NCI-H748 (cell line): ENCODE measurements at regions not wholly inside any gene's neighbourhood (a gene's known extent, or its start where the extent isn't known, plus 50 kb on each side); places are given as distances from the start of the nearest gene placed in this dataset.
"Not testable (repeated sequence)": the region's sequence is repeated elsewhere in the genome, so short reads cannot be mapped to it uniquely, and the experiment has no call there.

Experiments
- DNase-seq: peaks from one replicate; lab custom pipeline; 2025; ENCODE audit not compliant: unreplicated experiment; lab: John Stamatoyannopoulos, UW

- not testable (repeated sequence) for DNase-seq
Measured at GRCh38 chr2:209145220-209145691, 278.6 kb upstream of the MAP2 start.

- DNase-seq, result no peak
Measured at GRCh38 chr2:209145941-209146681, 277.7 kb upstream of the MAP2 start.

DNA sequence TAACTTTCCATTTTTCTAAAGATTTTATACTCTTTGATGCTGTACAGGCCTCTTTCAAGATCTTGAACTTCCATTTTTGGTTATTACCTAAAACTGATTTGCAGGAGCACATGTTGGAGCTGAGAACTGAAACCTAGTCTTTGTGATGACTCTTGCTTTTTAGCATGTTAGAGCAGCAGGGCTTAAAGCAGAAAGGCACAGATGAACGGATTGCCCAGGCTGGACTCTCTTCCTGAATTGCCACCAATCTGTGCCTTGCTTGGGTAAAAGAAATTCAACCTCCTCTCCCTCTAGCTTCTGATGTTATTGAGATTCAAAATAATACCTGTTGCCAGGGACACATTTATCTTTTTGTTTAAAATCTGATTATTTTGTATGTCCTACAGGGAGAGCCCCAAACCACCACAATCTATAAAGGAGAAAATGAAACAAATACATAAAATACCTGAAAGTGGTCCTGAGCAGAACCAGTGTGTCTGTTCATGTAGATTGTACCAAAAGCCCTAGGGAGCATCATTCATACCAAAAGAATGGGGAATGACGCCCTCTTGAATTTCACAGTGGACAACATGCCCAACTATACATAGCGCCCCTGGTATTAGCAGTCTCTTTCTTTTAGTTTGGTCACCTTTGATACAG is 277.0 kb upstream of the MAP2 start:
- no peak for DNase-seq

DNA sequence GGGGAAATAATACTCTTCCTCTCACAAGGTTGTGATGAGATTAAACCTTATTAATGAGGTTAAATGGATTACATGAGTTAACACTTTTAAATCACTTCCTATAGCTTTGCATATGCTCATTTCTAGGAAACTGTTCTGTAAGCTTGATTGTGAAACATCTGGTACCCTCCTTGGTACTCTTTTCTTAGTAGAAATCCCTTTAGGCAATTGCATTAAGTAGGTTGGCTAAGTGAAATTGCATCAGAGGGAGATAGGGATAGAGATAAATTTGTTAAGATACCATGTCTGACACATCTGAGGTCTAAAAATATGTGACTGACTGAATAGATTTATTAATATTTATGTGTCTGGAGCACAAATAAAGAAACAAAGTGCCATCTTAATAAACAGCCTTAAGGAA is 275.9 kb upstream of the MAP2 start:
- DNase-seq, result no peak

GRCh38 chr2:209160800-209161588 is 262.9 kb upstream of the MAP2 start:
- no peak for DNase-seq

DNA sequence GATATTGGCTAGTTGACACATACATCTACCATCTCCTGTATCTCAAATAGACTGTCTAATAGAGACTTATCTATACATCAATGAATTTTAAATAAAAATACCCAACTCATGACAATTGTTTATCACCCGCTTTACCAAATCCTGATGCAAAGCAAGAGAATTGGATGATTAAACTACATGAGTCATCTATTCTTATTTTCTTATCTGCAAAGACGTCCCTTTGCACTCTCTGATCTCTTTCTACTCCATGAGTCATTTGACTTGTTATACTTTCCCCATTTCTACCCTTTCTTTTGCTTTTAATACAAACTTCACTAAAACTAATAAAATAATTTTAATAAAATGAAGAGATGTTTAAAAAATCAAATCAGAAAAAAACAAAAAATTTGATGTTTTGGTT is 261.7 kb upstream of the MAP2 start:
- DNase-seq, result no peak

DNA sequence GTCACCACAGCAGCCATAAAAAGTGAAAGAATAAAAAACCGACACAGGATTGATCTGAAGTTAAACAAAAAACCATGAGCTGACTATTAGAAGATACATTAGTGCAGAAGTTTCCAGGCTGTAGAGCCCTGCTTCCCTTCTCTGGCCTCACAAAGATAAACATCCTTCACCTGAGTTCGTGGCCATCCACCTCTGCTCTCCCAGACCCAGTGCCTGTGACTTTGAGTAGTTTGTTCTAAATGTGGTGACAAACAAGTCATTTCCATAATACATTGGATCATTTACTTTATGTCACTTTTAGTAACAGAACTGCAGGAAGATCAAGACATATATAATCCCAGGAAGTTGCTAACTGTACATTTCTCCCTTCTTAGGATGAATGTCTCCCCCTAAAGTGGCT is 241.9 kb upstream of the MAP2 start:
- DNase-seq, result no peak

DNA sequence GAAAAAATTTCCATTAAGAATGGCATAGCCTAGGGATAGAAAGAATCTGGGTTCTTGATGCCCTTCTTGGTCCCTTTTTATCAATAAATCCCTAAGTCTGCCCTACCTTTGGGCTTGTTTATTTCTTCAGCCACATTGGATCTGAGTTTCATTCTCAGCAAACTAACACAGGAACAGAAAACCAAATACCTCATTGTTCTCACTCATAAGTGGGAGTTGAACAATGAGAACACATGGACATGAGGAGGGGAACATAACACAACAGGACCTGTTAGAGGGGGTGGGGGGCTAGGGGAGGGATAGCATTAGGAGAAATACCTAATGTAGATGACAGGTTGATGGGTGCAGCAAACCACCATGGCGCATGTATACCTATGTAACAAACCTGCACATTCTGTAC is 237.0 kb upstream of the MAP2 start:
- peak; percentile 51 for DNase-seq

DNA sequence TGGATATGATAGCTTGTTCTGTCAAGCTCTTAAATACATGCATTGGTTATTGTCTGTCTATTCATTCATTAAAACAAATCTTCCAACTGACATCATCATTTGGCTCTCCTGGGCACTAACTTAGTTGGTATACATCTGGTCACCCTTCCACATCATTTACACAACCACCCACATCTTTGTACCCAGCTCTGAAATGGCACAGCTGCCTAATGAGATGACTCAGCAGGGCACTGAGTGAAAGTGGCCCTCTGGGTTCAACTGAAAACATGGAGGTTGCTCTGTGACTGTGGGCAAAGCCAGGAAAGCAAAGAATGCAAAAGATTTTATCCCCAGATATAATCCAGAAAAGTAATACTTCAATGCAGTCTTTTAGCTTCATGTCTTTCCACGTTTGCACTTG is 234.0 kb upstream of the MAP2 start:
- DNase-seq, result no peak

GRCh38 chr2:209191139-209191538 is 232.7 kb upstream of the MAP2 start:
- DNase-seq, result no peak

- DNase-seq, result no peak
Measured at GRCh38 chr2:209194717-209195116, 229.1 kb upstream of the MAP2 start.

- peak; percentile 8 for DNase-seq
Measured at GRCh38 chr2:209208211-209208610, 215.6 kb upstream of the MAP2 start.

DNA sequence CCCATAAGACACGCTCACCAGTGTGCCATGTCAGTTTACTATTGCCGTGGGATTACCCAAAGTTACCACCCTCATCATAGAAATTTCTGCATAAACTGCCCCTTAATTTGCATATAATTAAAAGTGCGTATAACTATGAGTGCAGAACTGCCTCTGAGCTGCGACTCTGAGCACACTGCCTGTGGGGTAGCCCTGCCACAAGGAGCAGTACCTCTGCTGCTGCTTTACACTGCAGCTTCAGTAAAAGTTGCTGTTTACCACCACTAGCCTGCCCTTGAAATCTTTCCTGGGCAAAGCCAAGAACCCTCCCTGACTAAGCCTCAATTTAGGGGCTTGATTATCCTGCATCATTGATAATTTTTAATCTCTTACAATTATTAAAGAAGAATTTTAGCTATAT is 213.9 kb upstream of the MAP2 start:
- DNase-seq, result no peak

GRCh38 chr2:209230560-209230959 is 193.3 kb upstream of the MAP2 start:
- DNase-seq, result no peak

GRCh38 chr2:209236377-209236776 is 187.5 kb upstream of the MAP2 start:
- DNase-seq, result no peak

GRCh38 chr2:209238765-209239584 is 184.9 kb upstream of the MAP2 start:
- DNase-seq, result no peak

GRCh38 chr2:209239585-209239938 is 184.3 kb upstream of the MAP2 start:
- no peak for DNase-seq

GRCh38 chr2:209240204-209240603 is 183.6 kb upstream of the MAP2 start:
- no peak for DNase-seq

DNA sequence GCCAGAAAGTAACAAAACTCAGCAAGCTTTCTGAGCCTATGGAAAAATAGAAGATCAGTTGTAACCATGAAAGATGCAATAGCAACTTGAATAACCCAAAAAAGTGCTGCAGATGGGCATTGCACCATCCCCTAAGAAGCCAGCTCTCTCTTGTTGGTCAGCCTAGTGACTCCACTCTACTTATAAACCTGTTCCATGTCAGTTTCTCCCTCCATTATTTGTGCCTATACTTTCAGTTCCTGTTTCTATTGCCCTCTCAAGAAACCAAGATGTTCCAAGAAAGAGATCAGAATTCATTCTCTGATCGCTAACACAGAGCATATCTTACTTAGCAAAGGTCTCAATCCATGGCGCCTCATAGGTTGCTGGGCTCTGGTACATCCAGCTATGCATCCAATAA is 170.3 kb upstream of the MAP2 start:
- DNase-seq, result no peak

DNA sequence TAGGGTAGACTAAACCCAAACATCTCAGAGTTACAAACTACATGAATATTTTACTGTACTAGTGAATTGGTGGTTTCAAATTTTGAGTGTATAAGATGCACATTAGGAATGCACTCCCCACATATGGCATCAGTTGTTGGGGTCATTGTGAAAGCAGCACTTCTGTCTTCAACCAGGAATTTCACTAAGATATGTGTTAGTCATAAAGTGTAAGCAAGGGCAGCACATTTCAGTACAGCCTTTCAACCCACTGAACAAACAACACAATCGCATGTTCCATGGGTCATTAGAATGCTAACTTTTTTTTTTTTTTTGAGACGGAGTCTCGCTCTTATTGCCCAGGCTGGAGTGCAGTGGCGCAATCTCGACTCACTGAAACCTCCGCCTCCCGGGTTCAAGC is 164.1 kb upstream of the MAP2 start:
- no peak for DNase-seq

GRCh38 chr2:209260281-209260680 is 163.6 kb upstream of the MAP2 start:
- no peak for DNase-seq
